ENCODE measurements at regions not wholly inside any gene's neighbourhood (a gene's known extent, or its start where the extent isn't known, plus 50 kb on each side); places are given as distances from the start of the nearest gene placed in this dataset.
"Not testable (repeated sequence)": the region's sequence is repeated elsewhere in the genome, so short reads cannot be mapped to it uniquely, and the experiment has no call there.

DNA sequence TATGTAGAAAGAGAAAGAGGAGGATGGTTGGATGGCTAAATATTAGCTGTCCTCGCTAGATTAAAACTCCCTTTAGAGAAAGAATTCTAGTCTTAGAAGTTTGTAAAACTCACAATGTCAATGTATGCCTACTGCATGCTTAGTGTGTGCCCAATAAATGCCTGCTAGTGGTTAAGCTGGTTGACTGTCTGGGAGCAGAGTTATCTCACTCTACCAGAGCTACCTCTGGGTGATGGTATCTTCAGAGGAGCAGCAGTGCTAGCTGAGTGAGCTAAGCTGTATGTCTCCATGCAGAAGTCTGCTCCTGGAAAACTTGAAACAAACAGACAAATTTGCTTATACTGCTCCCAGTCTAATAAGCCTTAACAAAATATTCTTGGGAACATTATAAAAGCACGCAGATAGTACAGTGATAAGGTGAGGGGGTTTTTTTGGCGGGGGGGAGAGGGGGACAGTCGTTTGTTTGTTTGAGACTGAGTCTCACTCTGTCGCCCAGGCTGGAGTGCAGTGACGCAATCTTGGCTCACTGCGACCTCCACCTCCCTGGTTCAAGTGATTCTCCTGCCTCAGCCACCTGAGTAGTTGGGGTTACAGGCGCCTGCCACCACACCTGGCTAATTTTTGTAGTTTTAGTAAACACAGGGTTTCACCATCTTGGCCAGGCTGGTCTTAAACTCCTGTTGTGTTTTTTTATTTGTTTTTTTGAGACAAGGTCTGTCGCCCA, 202.8 kb upstream of the TSC22D1 start:
- H3K36me3 ChIP-seq (ENCODE audit: control insufficient read depth, insufficient read depth, low read length), result no peaks in the 10 kb centered on the region
- H3K27ac ChIP-seq (ENCODE audit: low read depth, low read length), result no peak overlapping the region
- no peak overlapping the region for H3K4me3 ChIP-seq (ENCODE audit: low read depth, low read length)
- H3K9ac ChIP-seq (ENCODE audit: low read length), result no peak overlapping the region
- H3K4me1 ChIP-seq (ENCODE audit: control insufficient read depth, insufficient read depth, low read length), result no peaks in the 10 kb centered on the region
- no peaks in the 10 kb centered on the region for H3K9me3 ChIP-seq (ENCODE audit: control insufficient read depth, insufficient read depth, low read depth, low read length)
- H3K27me3 ChIP-seq (ENCODE audit: control insufficient read depth, insufficient read depth, low read length), result no peaks in the 10 kb centered on the region

GRCh38 chr13:44775290-44775689, 199.2 kb upstream of the TSC22D1 start:
- not testable (repeated sequence) for H3K9me3 ChIP-seq (ENCODE audit: control insufficient read depth, insufficient read depth, low read depth, low read length); H3K27me3 ChIP-seq (ENCODE audit: control insufficient read depth, insufficient read depth, low read length); H3K27ac ChIP-seq (ENCODE audit: low read depth, low read length); H3K4me1 ChIP-seq (ENCODE audit: control insufficient read depth, insufficient read depth, low read length); H3K9ac ChIP-seq (ENCODE audit: low read length); H3K4me3 ChIP-seq (ENCODE audit: low read depth, low read length); H3K36me3 ChIP-seq (ENCODE audit: control insufficient read depth, insufficient read depth, low read length)

DNA sequence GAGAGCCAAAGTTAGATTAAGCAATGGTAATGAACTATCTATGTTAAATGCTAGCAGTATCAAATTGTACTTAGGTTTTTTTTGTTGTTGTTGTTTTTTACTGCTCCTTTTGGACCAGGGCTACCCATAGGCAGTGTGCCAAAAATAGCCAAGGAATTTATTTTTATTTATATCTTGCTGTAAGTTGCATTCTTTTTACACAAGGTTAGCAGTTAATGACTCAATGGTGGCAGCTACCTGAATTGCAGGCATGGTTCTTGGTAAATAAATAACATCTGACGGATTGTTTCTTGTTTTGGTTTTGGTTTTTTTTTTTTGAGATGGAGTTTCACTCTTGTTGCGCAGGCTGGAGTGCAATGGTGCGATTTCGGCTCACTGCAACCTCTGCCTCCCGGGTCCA, 194.8 kb upstream of the TSC22D1 start:
- H3K4me1 ChIP-seq (ENCODE audit: control insufficient read depth, insufficient read depth, low read length), result no peaks in the 10 kb centered on the region; the same call in 1 of the 2 replicates
- H3K9me3 ChIP-seq (ENCODE audit: control insufficient read depth, insufficient read depth, low read depth, low read length), result no peaks in the 10 kb centered on the region
- H3K4me3 ChIP-seq (ENCODE audit: low read depth, low read length), result no peak overlapping the region
- no peaks in the 10 kb centered on the region for H3K36me3 ChIP-seq (ENCODE audit: control insufficient read depth, insufficient read depth, low read length)
- no peak overlapping the region for H3K9ac ChIP-seq (ENCODE audit: low read length)
- H3K27ac ChIP-seq (ENCODE audit: low read depth, low read length), result no peak overlapping the region
- no peaks in the 10 kb centered on the region for H3K27me3 ChIP-seq (ENCODE audit: control insufficient read depth, insufficient read depth, low read length)

DNA sequence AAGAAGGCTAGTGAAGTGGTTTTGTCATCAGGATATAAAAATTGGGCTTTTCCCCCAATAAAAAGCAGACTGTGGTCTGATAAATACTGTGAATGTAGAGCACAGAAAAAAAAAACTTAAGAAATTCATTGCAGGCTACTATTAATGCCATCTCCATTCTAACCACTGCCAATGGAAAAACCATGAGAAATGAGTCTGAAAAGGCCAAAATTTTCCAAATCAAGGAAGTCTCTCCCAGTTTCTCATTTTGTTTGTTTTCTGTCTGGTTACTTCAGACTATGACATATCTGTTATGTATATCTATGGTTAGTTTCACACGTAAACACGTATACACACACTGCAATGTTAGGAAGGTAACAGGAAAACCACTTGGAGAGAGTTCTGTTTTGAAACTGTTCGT, 193.6 kb upstream of the TSC22D1 start:
- Histone ChIP-seq H3K27me3 (ENCODE audit: control insufficient read depth, insufficient read depth, low read length) (no peaks in the 10 kb centered on the region), H3K9ac (ENCODE audit: low read length) (no peak overlapping the region), H3K36me3 (ENCODE audit: control insufficient read depth, insufficient read depth, low read length) (no peaks in the 10 kb centered on the region), H3K27ac (ENCODE audit: low read depth, low read length) (no peak overlapping the region), H3K4me3 (ENCODE audit: low read depth, low read length) (no peak overlapping the region), H3K9me3 (ENCODE audit: control insufficient read depth, insufficient read depth, low read depth, low read length) (no peaks in the 10 kb centered on the region), H3K4me1 (ENCODE audit: control insufficient read depth, insufficient read depth, low read length) (no peaks in the 10 kb centered on the region; the same call in 1 of the 2 replicates)

DNA sequence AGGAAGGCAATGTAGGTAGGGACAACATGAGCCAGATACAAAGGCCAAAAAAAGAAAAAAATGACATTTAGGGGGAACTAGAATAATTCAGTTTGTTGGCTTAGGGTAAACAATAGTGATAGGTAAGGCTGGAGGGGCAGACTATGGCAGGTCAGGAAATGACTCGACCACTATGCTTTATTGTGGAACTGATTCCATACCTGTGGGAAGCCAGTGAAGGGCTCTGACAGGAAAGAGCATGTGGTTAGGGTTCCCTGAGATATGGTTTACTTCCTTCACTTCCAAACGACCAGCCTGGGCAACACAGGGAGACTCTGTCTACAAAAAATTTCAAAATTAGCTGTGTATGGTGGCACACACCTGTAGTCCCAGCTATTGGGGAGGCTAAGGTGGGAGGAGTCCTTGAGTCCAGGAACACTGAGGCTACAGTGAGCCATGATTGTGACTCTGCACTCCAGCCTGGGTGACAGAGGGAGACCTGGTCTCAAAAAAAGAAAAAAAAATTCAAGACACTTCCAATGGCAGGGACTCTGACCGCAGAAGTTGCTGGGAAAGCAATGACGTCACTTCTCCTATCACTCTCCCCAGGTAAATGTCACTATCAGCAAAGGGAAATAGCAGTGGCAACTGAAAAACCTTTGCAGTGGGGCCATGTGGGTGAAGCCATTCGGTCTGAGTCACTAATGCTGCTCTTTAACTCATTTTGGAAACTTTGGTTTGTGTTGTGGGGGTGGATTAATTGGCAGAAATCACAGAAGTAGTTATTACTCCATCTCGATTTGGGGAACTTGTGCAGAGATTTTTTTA, 192.8 kb upstream of the TSC22D1 start:
- no peaks in the 10 kb centered on the region for H3K9me3 ChIP-seq (ENCODE audit: control insufficient read depth, insufficient read depth, low read depth, low read length)
- H3K27me3 ChIP-seq (ENCODE audit: control insufficient read depth, insufficient read depth, low read length), result no peaks in the 10 kb centered on the region
- H3K4me3 ChIP-seq (ENCODE audit: low read depth, low read length), result no peak overlapping the region
- H3K27ac ChIP-seq (ENCODE audit: low read depth, low read length), result no peak overlapping the region
- peaks cover 7% of the 10 kb centered on the region for H3K4me1 ChIP-seq (ENCODE audit: control insufficient read depth, insufficient read depth, low read length)
- no peak overlapping the region for H3K9ac ChIP-seq (ENCODE audit: low read length)
- H3K36me3 ChIP-seq (ENCODE audit: control insufficient read depth, insufficient read depth, low read length), result no peaks in the 10 kb centered on the region

GRCh38 chr13:44768239-44768638, 192.1 kb upstream of the TSC22D1 start:
- no peak overlapping the region for H3K9ac ChIP-seq (ENCODE audit: low read length)
- H3K36me3 ChIP-seq (ENCODE audit: control insufficient read depth, insufficient read depth, low read length), result no peaks in the 10 kb centered on the region
- H3K4me3 ChIP-seq (ENCODE audit: low read depth, low read length), result no peak overlapping the region
- H3K27ac ChIP-seq (ENCODE audit: low read depth, low read length), result no peak overlapping the region
- H3K9me3 ChIP-seq (ENCODE audit: control insufficient read depth, insufficient read depth, low read depth, low read length), result no peaks in the 10 kb centered on the region
- H3K4me1 ChIP-seq (ENCODE audit: control insufficient read depth, insufficient read depth, low read length), result peaks cover 12% of the 10 kb centered on the region
- H3K27me3 ChIP-seq (ENCODE audit: control insufficient read depth, insufficient read depth, low read length), result no peaks in the 10 kb centered on the region

DNA sequence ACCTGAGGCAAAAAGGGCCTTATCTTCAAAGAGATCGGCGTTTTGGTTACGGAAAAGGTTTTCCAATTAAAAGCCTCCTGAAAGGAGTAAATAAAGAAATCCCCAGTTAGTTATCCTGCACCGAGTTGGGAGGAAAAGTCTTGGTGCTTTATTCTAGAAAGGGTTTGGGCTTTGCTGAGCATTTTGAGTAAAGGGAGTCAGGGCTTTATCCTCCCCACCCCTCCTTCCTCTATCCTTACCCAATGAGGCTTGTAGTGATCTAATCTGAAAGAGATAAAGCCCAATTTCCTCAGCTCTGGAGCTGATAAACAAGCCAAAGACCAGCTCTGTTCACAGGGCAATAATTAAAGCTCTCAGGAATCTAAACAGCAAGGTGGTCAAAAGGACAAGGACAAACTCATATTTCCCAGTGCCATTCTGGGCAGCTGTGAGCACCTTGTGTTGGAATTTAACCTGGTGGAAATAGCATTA, 188.9 kb upstream of the TSC22D1 start:
- no peaks in the 10 kb centered on the region for H3K9me3 ChIP-seq (ENCODE audit: control insufficient read depth, insufficient read depth, low read depth, low read length)
- no peak overlapping the region for H3K9ac ChIP-seq (ENCODE audit: low read length)
- H3K36me3 ChIP-seq (ENCODE audit: control insufficient read depth, insufficient read depth, low read length), result no peaks in the 10 kb centered on the region
- no peak overlapping the region for H3K4me3 ChIP-seq (ENCODE audit: low read depth, low read length)
- no peak overlapping the region for H3K27ac ChIP-seq (ENCODE audit: low read depth, low read length)
- peaks cover 12% of the 10 kb centered on the region for H3K4me1 ChIP-seq (ENCODE audit: control insufficient read depth, insufficient read depth, low read length)
- H3K27me3 ChIP-seq (ENCODE audit: control insufficient read depth, insufficient read depth, low read length), result no peaks in the 10 kb centered on the region

DNA sequence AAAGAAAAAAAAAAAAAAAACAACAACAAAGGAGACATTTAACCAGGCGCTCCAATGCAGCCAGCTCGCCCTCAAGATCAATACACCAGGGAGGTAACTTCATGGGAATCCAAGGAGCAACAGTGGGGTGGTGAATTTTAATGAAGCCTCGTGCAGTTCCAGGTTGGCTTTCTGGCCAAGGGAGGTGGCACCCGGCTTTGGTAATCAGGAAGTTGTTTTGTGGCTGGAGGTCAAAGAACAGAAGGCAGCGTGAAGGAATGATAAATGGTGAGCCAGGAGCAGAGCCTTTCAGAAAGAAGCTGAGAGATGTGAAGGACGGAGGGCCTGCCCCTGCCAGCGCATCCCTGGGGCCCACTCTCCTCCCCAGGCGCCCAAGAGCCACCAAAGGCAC, 188.2 kb upstream of the TSC22D1 start:
- H3K9ac ChIP-seq (ENCODE audit: low read length), result no peak overlapping the region
- no peaks in the 10 kb centered on the region for H3K9me3 ChIP-seq (ENCODE audit: control insufficient read depth, insufficient read depth, low read depth, low read length)
- peaks cover 16% of the 10 kb centered on the region for H3K4me1 ChIP-seq (ENCODE audit: control insufficient read depth, insufficient read depth, low read length)
- no peaks in the 10 kb centered on the region for H3K36me3 ChIP-seq (ENCODE audit: control insufficient read depth, insufficient read depth, low read length)
- H3K27ac ChIP-seq (ENCODE audit: low read depth, low read length), result no peak overlapping the region
- no peaks in the 10 kb centered on the region for H3K27me3 ChIP-seq (ENCODE audit: control insufficient read depth, insufficient read depth, low read length)
- H3K4me3 ChIP-seq (ENCODE audit: low read depth, low read length), result no peak overlapping the region

- Histone ChIP-seq H3K4me3 (ENCODE audit: low read depth, low read length) (no peak overlapping the region), H3K4me1 (ENCODE audit: control insufficient read depth, insufficient read depth, low read length) (peaks cover 21% of the 10 kb centered on the region), H3K27me3 (ENCODE audit: control insufficient read depth, insufficient read depth, low read length) (no peaks in the 10 kb centered on the region), H3K9me3 (ENCODE audit: control insufficient read depth, insufficient read depth, low read depth, low read length) (no peaks in the 10 kb centered on the region), H3K9ac (ENCODE audit: low read length) (no peak overlapping the region), H3K36me3 (ENCODE audit: control insufficient read depth, insufficient read depth, low read length) (no peaks in the 10 kb centered on the region), H3K27ac (ENCODE audit: low read depth, low read length) (no peak overlapping the region)
These were observed 187.6 kb upstream of the TSC22D1 start for GRCh38 chr13:44763615-44764301.

GRCh38 chr13:44762911-44763310, 186.8 kb upstream of the TSC22D1 start:
- H3K9me3 ChIP-seq (ENCODE audit: control insufficient read depth, insufficient read depth, low read depth, low read length), result no peaks in the 10 kb centered on the region
- no peak overlapping the region for H3K9ac ChIP-seq (ENCODE audit: low read length)
- H3K4me1 ChIP-seq (ENCODE audit: control insufficient read depth, insufficient read depth, low read length), result peaks cover 25% of the 10 kb centered on the region
- H3K36me3 ChIP-seq (ENCODE audit: control insufficient read depth, insufficient read depth, low read length), result no peaks in the 10 kb centered on the region
- H3K27ac ChIP-seq (ENCODE audit: low read depth, low read length), result no peak overlapping the region
- H3K4me3 ChIP-seq (ENCODE audit: low read depth, low read length), result no peak overlapping the region
- H3K27me3 ChIP-seq (ENCODE audit: control insufficient read depth, insufficient read depth, low read length), result no peaks in the 10 kb centered on the region

DNA sequence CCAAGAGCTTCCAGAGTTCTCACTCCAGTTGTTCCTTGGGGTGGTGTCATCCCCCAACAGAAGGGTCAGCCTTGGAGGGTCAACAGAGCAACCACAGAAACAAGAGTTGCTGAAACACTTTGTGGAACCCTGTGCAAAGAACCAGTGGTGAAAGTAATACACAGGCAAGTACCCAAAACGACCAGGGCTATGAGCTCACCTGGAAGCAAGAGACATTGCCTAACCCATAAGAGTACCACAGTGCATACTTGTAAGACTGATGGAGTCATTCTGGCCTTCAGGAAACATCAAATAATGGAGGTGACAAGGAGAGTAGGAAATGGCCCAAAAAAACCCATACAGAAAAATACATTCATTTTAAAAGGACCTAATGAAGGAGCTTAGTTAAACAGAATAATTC, 184.3 kb upstream of the TSC22D1 start:
- no peak overlapping the region for H3K4me3 ChIP-seq (ENCODE audit: low read depth, low read length)
- H3K36me3 ChIP-seq (ENCODE audit: control insufficient read depth, insufficient read depth, low read length), result no peaks in the 10 kb centered on the region
- no peaks in the 10 kb centered on the region for H3K9me3 ChIP-seq (ENCODE audit: control insufficient read depth, insufficient read depth, low read depth, low read length)
- H3K4me1 ChIP-seq (ENCODE audit: control insufficient read depth, insufficient read depth, low read length), result peaks cover 25% of the 10 kb centered on the region
- H3K9ac ChIP-seq (ENCODE audit: low read length), result no peak overlapping the region
- H3K27me3 ChIP-seq (ENCODE audit: control insufficient read depth, insufficient read depth, low read length), result no peaks in the 10 kb centered on the region
- no peak overlapping the region for H3K27ac ChIP-seq (ENCODE audit: low read depth, low read length)
